ENCODE measurements at regions not wholly inside any gene's neighbourhood (a gene's known extent, or its start where the extent isn't known, plus 50 kb on each side); places are given as distances from the start of the nearest gene placed in this dataset.

GRCh38 chr16:74029115-74029792, 267.4 kb upstream of the PSMD7 start:
- FAIRE-seq = no peak
- TF ChIP-seq TAF1 (IDR thresholded peaks at IDR 0.05; ENCODE audit: borderline replicate concordance, low read depth, low read length) (no peak), POLR2A (IDR thresholded peaks at IDR 0.05; ENCODE audit: low read depth, low read length) (no peak), POLR2AphosphoS5 (IDR thresholded peaks at IDR 0.05; ENCODE audit: low read depth, low read length) (no peak)
- DNase-seq (ENCODE audit: insufficient read length) = no peak

GRCh38 chr16:74026373-74027281, 270.0 kb upstream of the PSMD7 start:
- DNase-seq (ENCODE audit: insufficient read length) (no peak), FAIRE-seq (no peak)
- no peak for TF ChIP-seq POLR2AphosphoS5 (IDR thresholded peaks at IDR 0.05; ENCODE audit: low read depth, low read length)
- no peak for TF ChIP-seq TAF1 (IDR thresholded peaks at IDR 0.05; ENCODE audit: borderline replicate concordance, low read depth, low read length)
- TF ChIP-seq POLR2A (IDR thresholded peaks at IDR 0.05; ENCODE audit: low read depth, low read length) = no peak

- no peak for DNase-seq (ENCODE audit: insufficient read length)
- no peak for FAIRE-seq
- TF ChIP-seq POLR2A (IDR thresholded peaks at IDR 0.05; ENCODE audit: low read depth, low read length) = no peak
- no peak for TF ChIP-seq POLR2AphosphoS5 (IDR thresholded peaks at IDR 0.05; ENCODE audit: low read depth, low read length)
- no peak for TF ChIP-seq TAF1 (IDR thresholded peaks at IDR 0.05; ENCODE audit: borderline replicate concordance, low read depth, low read length)
Measured at GRCh38 chr16:74024953-74025352, 271.7 kb upstream of the PSMD7 start.

- DNase-seq (ENCODE audit: insufficient read length) (no peak), FAIRE-seq (no peak)
- TF ChIP-seq POLR2AphosphoS5 (IDR thresholded peaks at IDR 0.05; ENCODE audit: low read depth, low read length) (no peak), TAF1 (IDR thresholded peaks at IDR 0.05; ENCODE audit: borderline replicate concordance, low read depth, low read length) (no peak)
Measured at GRCh38 chr16:74020095-74020670, 276.4 kb upstream of the PSMD7 start.

- no peak for FAIRE-seq
- no peak for DNase-seq (ENCODE audit: insufficient read length)
- TF ChIP-seq TAF1 (IDR thresholded peaks at IDR 0.05; ENCODE audit: borderline replicate concordance, low read depth, low read length) = no peak
Measured at GRCh38 chr16:74019612-74020011, 277.0 kb upstream of the PSMD7 start.

GRCh38 chr16:74015953-74016352, 280.7 kb upstream of the PSMD7 start:
- DNase-seq (ENCODE audit: insufficient read length) = no peak
- TF ChIP-seq TAF1 (IDR thresholded peaks at IDR 0.05; ENCODE audit: borderline replicate concordance, low read depth, low read length) (no peak), POLR2AphosphoS5 (IDR thresholded peaks at IDR 0.05; ENCODE audit: low read depth, low read length) (no peak), POLR2A (IDR thresholded peaks at IDR 0.05; ENCODE audit: low read depth, low read length) (no peak)
- no peak for FAIRE-seq

- FAIRE-seq (no peak), DNase-seq (ENCODE audit: insufficient read length) (no peak)
- TF ChIP-seq POLR2AphosphoS5 (IDR thresholded peaks at IDR 0.05; ENCODE audit: low read depth, low read length) (no peak), POLR2A (IDR thresholded peaks at IDR 0.05; ENCODE audit: low read depth, low read length) (no peak), TAF1 (IDR thresholded peaks at IDR 0.05; ENCODE audit: borderline replicate concordance, low read depth, low read length) (no peak)
Measured at GRCh38 chr16:73998707-73999106, 297.9 kb upstream of the PSMD7 start.

GRCh38 chr16:73997971-73998370, 298.6 kb upstream of the PSMD7 start:
- FAIRE-seq (no peak), DNase-seq (ENCODE audit: insufficient read length) (no peak)
- TF ChIP-seq POLR2AphosphoS5 (IDR thresholded peaks at IDR 0.05; ENCODE audit: low read depth, low read length) (no peak), POLR2A (IDR thresholded peaks at IDR 0.05; ENCODE audit: low read depth, low read length) (no peak), TAF1 (IDR thresholded peaks at IDR 0.05; ENCODE audit: borderline replicate concordance, low read depth, low read length) (no peak)

GRCh38 chr16:73997340-73997711, 299.3 kb upstream of the PSMD7 start:
- TF ChIP-seq POLR2AphosphoS5 (IDR thresholded peaks at IDR 0.05; ENCODE audit: low read depth, low read length) = no peak
- TF ChIP-seq TAF1 (IDR thresholded peaks at IDR 0.05; ENCODE audit: borderline replicate concordance, low read depth, low read length) = no peak
- no peak for TF ChIP-seq POLR2A (IDR thresholded peaks at IDR 0.05; ENCODE audit: low read depth, low read length)
- no peak for FAIRE-seq
- no peak for DNase-seq (ENCODE audit: insufficient read length)

GRCh38 chr16:73996624-73997339, 299.8 kb upstream of the PSMD7 start:
- no peak for TF ChIP-seq POLR2AphosphoS5 (IDR thresholded peaks at IDR 0.05; ENCODE audit: low read depth, low read length)
- TF ChIP-seq TAF1 (IDR thresholded peaks at IDR 0.05; ENCODE audit: borderline replicate concordance, low read depth, low read length) = no peak
- no peak for FAIRE-seq
- no peak for DNase-seq (ENCODE audit: insufficient read length)

GRCh38 chr16:73993878-73994277, 302.7 kb upstream of the PSMD7 start:
- no peak for FAIRE-seq
- DNase-seq (ENCODE audit: insufficient read length) = no peak
- no peak for TF ChIP-seq TAF1 (IDR thresholded peaks at IDR 0.05; ENCODE audit: borderline replicate concordance, low read depth, low read length)
- TF ChIP-seq POLR2A (IDR thresholded peaks at IDR 0.05; ENCODE audit: low read depth, low read length) = no peak
- no peak for TF ChIP-seq POLR2AphosphoS5 (IDR thresholded peaks at IDR 0.05; ENCODE audit: low read depth, low read length)
